Neural cell (in vitro differentiated cells): ENCODE measurements at regions not wholly inside any gene's neighbourhood (a gene's known extent, or its start where the extent isn't known, plus 50 kb on each side); places are given as distances from the start of the nearest gene placed in this dataset.
A peak's percentile ranks its signal among the peaks of the same experiment; 100 is the strongest.

Source experiments
- H2AFZ ChIP-seq: fragments of 200-600, 300-800 bp; sonication (generic), shearing (Covaris generic); 2 replicates; pipeline ENCODE4 v1.6.0; 2014; ENCODE audit warnings: low read depth, mild to moderate bottlenecking, antibody characterized with exemption, low read length, moderate library complexity
- H3F3A ChIP-seq: fragments of 200-600 bp; shearing (Covaris generic); 2 replicates; pipeline ENCODE4 v1.6.1; 2016; ENCODE audit warnings: mild to moderate bottlenecking, moderate library complexity, mixed read lengths, antibody characterized with exemption, low read length; ENCODE audit not compliant: insufficient read depth, poor library complexity, severe bottlenecking
- H3K27ac ChIP-seq: fragments of 200-600, 300-800 bp; sonication (generic), shearing (Covaris generic); 2 replicates; pipeline ENCODE4 v1.5.1; 2014; ENCODE audit warnings: mild to moderate bottlenecking, low read length, moderate library complexity
- H3K27me3 ChIP-seq: fragments of 300-800, 200-600 bp; sonication (generic), shearing (Covaris generic); 2 replicates; pipeline ENCODE4 v1.6.0; 2014; ENCODE audit warnings: mild to moderate bottlenecking, low read depth, low read length, moderate library complexity; ENCODE audit not compliant: insufficient read depth
- H3K36me3 ChIP-seq: fragments of 300-800, 200-600 bp; sonication (generic), shearing (Covaris generic); 2 replicates; pipeline ENCODE4 v1.5.1; 2014; ENCODE audit warnings: mild to moderate bottlenecking, antibody characterized with exemption, low read length, moderate library complexity; ENCODE audit not compliant: insufficient read depth
- H3K4me2 ChIP-seq: fragments of 300-800, 200-600 bp; sonication (generic), shearing (Covaris generic); 2 replicates; pipeline ENCODE4 v1.6.0; 2014; ENCODE audit warnings: mild to moderate bottlenecking, low read length
- H3K4me3 ChIP-seq: fragments of 300-800, 200-600 bp; sonication (generic), shearing (Covaris generic); 2 replicates; pipeline ENCODE4 v1.5.1; 2014; ENCODE audit warnings: mild to moderate bottlenecking, low read length, moderate library complexity
- H3K79me2 ChIP-seq: fragments of 200-600 bp; shearing (Covaris generic); replicated peaks from 2 replicates; pipeline ENCODE4 v1.6.0; 2014; ENCODE audit warnings: mild to moderate bottlenecking, low read length, moderate library complexity; ENCODE audit not compliant: insufficient read depth
- H3K9ac ChIP-seq: fragments of 300-800, 200-600 bp; sonication (generic), shearing (Covaris generic); 2 replicates; pipeline ENCODE4 v1.6.1; 2016; ENCODE audit warnings: mild to moderate bottlenecking, low read length, mixed read lengths
- H3K9me2 ChIP-seq: fragments of 200-600 bp; shearing (Covaris generic); 2 replicates; pipeline ENCODE4 v1.6.1; 2016; ENCODE audit warnings: mild to moderate bottlenecking, low read length, mixed read lengths; ENCODE audit not compliant: insufficient read depth
- H3K9me3 ChIP-seq: fragments of 200-600, 300-800 bp; sonication (generic), shearing (Covaris generic); 2 replicates; pipeline ENCODE4 v1.6.1; 2016; ENCODE audit warnings: mild to moderate bottlenecking, mixed run types, low read length, moderate library complexity, mixed read lengths
- H4K20me1 ChIP-seq: fragments of 200-600 bp; shearing (Covaris generic); 2 replicates; pipeline ENCODE4 v1.6.1; 2016; ENCODE audit warnings: mild to moderate bottlenecking, mixed run types; ENCODE audit not compliant: insufficient read depth
- CTCF ChIP-seq: fragments of 450-650 bp; IDR thresholded peaks from 2 replicates; pipeline ENCODE4 v1.5.1; 2014; ENCODE audit warnings: antibody characterized with exemption, mild to moderate bottlenecking, moderate library complexity; ENCODE audit not compliant: poor library complexity, severe bottlenecking
- EP300 ChIP-seq: fragments of 450-650 bp; conservative IDR thresholded peaks from 2 replicates; pipeline ENCODE4 v1.6.1; 2014; ENCODE audit warnings: antibody characterized with exemption, mild to moderate bottlenecking, moderate library complexity; ENCODE audit not compliant: poor library complexity, severe bottlenecking
- EZH2 ChIP-seq: fragments of 200-600, 300-800 bp; shearing (Covaris generic), sonication (generic); IDR thresholded peaks from 2 replicates; pipeline ENCODE4 v1.6.1; 2014; ENCODE audit warnings: antibody characterized with exemption, low read length, borderline replicate concordance, mild to moderate bottlenecking; ENCODE audit not compliant: insufficient read depth, poor library complexity, severe bottlenecking
- MXI1 ChIP-seq: fragments of 450-650 bp; conservative IDR thresholded peaks from 2 replicates; pipeline ENCODE4 v1.6.1; 2014; ENCODE audit warnings: antibody characterized with exemption, mild to moderate bottlenecking; ENCODE audit not compliant: poor library complexity, severe bottlenecking
- POLR2AphosphoS5 ChIP-seq: IDR thresholded peaks from 2 replicates; pipeline ENCODE4 v1.6.1; 2012
- RAD21 ChIP-seq: fragments of 450-650 bp; conservative IDR thresholded peaks from 2 replicates; pipeline ENCODE4 v1.6.1; 2014; ENCODE audit warnings: antibody characterized with exemption, mild to moderate bottlenecking, moderate library complexity
- REST ChIP-seq: IDR thresholded peaks from 2 replicates; pipeline ENCODE4 v1.6.1; 2012; ENCODE audit warnings: borderline replicate concordance
- SMC3 ChIP-seq: fragments of 450-650 bp; conservative IDR thresholded peaks from 2 replicates; pipeline ENCODE4 v1.6.1; 2014; ENCODE audit warnings: antibody characterized with exemption, mild to moderate bottlenecking, moderate library complexity; ENCODE audit not compliant: poor library complexity
- TAF1 ChIP-seq: IDR thresholded peaks from 2 replicates; pipeline ENCODE4 v1.6.1; 2012; ENCODE audit warnings: low read depth

- Histone ChIP-seq H3K9me2 (no peaks in the 10 kb centered on the region), H3K4me3 (no peak overlapping the region), H2AFZ (no peak overlapping the region), H3K27ac (no peak overlapping the region), H3K9ac (no peak overlapping the region), H3K27me3 (no peaks in the 10 kb centered on the region), H4K20me1 (no peaks in the 10 kb centered on the region), H3K79me2 (no peaks in the 10 kb centered on the region), H3K4me2 (no peak overlapping the region), H3K9me3 (no peaks in the 10 kb centered on the region), H3K36me3 (no peaks in the 10 kb centered on the region), H3F3A (no peaks in the 10 kb centered on the region)
- no peak for TF ChIP-seq EZH2
- no peak for TF ChIP-seq REST
- no peak for TF ChIP-seq SMC3
- no peak for TF ChIP-seq EP300
- no peak for TF ChIP-seq RAD21
- no peak for TF ChIP-seq CTCF
- TF ChIP-seq TAF1, result no peak
- no peak for TF ChIP-seq POLR2AphosphoS5
- TF ChIP-seq MXI1, result no peak
Observed at GRCh38 chr7:108972004-108972403, 402.3 kb downstream of the DNAJB9 start.

- no peaks in the 10 kb centered on the region for H3K36me3 ChIP-seq
- H3K9me2 ChIP-seq, result no peaks in the 10 kb centered on the region
Observed at GRCh38 chr7:108973075-108973474, 403.4 kb downstream of the DNAJB9 start.

More at GRCh38 chr7:108973075-108973474, 403.4 kb downstream of the DNAJB9 start:
- Histone ChIP-seq H3K27ac (no peak overlapping the region), H3K4me3 (no peak overlapping the region), H4K20me1 (no peaks in the 10 kb centered on the region), H3K79me2 (no peaks in the 10 kb centered on the region), H3K9me3 (no peaks in the 10 kb centered on the region), H3K9ac (no peak overlapping the region), H3K27me3 (no peaks in the 10 kb centered on the region), H3F3A (no peaks in the 10 kb centered on the region), H3K4me2 (no peak overlapping the region), H2AFZ (no peak overlapping the region)
- TF ChIP-seq SMC3, result peak; percentile 85
- peak; percentile 81 for TF ChIP-seq CTCF
- TF ChIP-seq EP300, result no peak
- peak; percentile 89 for TF ChIP-seq RAD21
